A673 (cell line): ENCODE measurements at regions not wholly inside any gene's neighbourhood (a gene's known extent, or its start where the extent isn't known, plus 50 kb on each side); places are given as distances from the start of the nearest gene placed in this dataset.
"Not testable (repeated sequence)": the region's sequence is repeated elsewhere in the genome, so short reads cannot be mapped to it uniquely, and the experiment has no call there.

Experiments
- BruUV-seq: library from RNA; stranded (reverse); fragments of 400-500 nt; replicated peaks from 2 replicates; lab custom pipeline; 2021; lab: Mats Ljungman, UMichigan
- CTCF ChIA-PET: fragments of 300-600 bp; sonication (Branson Sonifier 250); formaldehyde crosslinking; loops from one replicate; lab custom pipeline; 2022; ENCODE audit warnings: antibody characterized with exemption; lab: Charles Lee
- POLR2A ChIA-PET: fragments of 300-600 bp; sonication (Branson Sonifier 250); formaldehyde crosslinking; loops from one replicate; lab custom pipeline; 2022; ENCODE audit warnings: antibody characterized with exemption; ENCODE audit not compliant: low non-redundant PET; lab: Charles Lee
- DNase-seq: peaks from one replicate; pipeline ENCODE4 v3.0.0-alpha.2; 2015; ENCODE audit warnings: low spot score
- H3K27ac ChIP-seq: fragments of 200-600 bp; sonication (generic); 2 replicates; pipeline ENCODE4 v1.5.1; 2016; ENCODE audit warnings: mixed run types, low read depth, mild to moderate bottlenecking, mixed read lengths, antibody characterized with exemption, low read length; ENCODE audit not compliant: poor library complexity, severe bottlenecking
- H3K27me3 ChIP-seq: fragments of 200-600 bp; sonication (generic); replicated peaks from 2 replicates; pipeline ENCODE4 v1.6.1; 2017; ENCODE audit warnings: mixed run types, low read depth, mild to moderate bottlenecking, mixed read lengths, antibody characterized with exemption, low read length; ENCODE audit not compliant: insufficient read depth, poor library complexity
- H3K36me3 ChIP-seq: fragments of 200-600 bp; sonication (generic); 2 replicates; pipeline ENCODE4 v1.6.1; 2016; ENCODE audit warnings: mixed run types, mild to moderate bottlenecking, mixed read lengths, antibody characterized with exemption, low read length; ENCODE audit not compliant: insufficient read depth, poor library complexity, severe bottlenecking
- H3K4me1 ChIP-seq: fragments of 200-600 bp; sonication (generic); 2 replicates; pipeline ENCODE4 v1.6.1; 2017; ENCODE audit warnings: mixed run types, mild to moderate bottlenecking, mixed read lengths, antibody characterized with exemption, low read length; ENCODE audit not compliant: insufficient read depth, poor library complexity, severe bottlenecking
- H3K4me3 ChIP-seq: fragments of 200-600 bp; sonication (generic); 2 replicates; pipeline ENCODE4 v1.5.1; 2016; ENCODE audit warnings: low read depth, mixed run types, mild to moderate bottlenecking, mixed read lengths, low read length; ENCODE audit not compliant: poor library complexity, severe bottlenecking
- H3K9me3 ChIP-seq: fragments of 200-600 bp; sonication (generic); 2 replicates; pipeline ENCODE4 v1.6.1; 2016; ENCODE audit warnings: mixed run types, low read depth, mild to moderate bottlenecking, mixed read lengths, antibody characterized with exemption, low read length; ENCODE audit not compliant: poor library complexity, severe bottlenecking
- CTCF ChIP-seq: fragments of 300-800, 200-600 bp; sonication (generic); conservative IDR thresholded peaks from 2 replicates; pipeline ENCODE4 v1.5.1; 2017; ENCODE audit warnings: low read depth, mild to moderate bottlenecking, antibody characterized with exemption, low read length, moderate library complexity, mixed read lengths
- EZH2 ChIP-seq: fragments of 200-600 bp; sonication (generic); IDR thresholded peaks from 2 replicates; pipeline ENCODE4 v1.6.1; 2017; ENCODE audit warnings: borderline replicate concordance, low read depth, mild to moderate bottlenecking, mixed read lengths, antibody characterized with exemption, low read length; ENCODE audit not compliant: poor library complexity, severe bottlenecking
- intact Hi-C: fragments of 100-400 bp; cut with micrococcal nuclease; formaldehyde crosslinking; loops from one replicate; pipeline ENCODE4 v1.10.0; 2022; ENCODE audit not compliant: unreplicated experiment

DNA sequence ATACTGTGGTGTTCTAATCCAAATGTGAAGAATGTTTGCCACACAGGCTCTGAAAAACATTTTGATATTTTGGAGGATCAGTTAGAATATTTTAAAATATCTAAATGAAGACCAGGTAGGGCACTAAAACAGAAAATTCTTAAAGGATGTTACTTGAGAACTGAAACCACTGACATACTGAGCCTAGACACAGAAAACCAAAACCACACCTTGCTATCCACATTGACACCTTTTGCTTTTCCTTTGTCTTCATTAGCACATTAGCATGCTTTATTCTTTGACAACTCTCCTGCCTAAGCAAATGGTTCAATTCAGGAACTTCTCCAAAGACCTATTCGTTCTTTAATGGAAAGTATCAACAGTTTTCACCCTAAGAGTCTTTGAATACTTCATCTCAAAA, 835.9 kb upstream of the GRM7 start:
- BruUV-seq = no TSS peak
- no peak for DNase-seq
- Histone ChIP-seq H3K27ac (no peak overlapping the region), H3K4me3 (no peak overlapping the region), H3K4me1 (no peaks in the 10 kb centered on the region), H3K27me3 (no peaks in the 10 kb centered on the region), H3K9me3 (peaks cover 11% of the 10 kb centered on the region), H3K36me3 (no peaks in the 10 kb centered on the region)
- POLR2A ChIA-PET = no interaction called here
- CTCF ChIA-PET = no interaction called here
- TF ChIP-seq EZH2 (no peak), CTCF (no peak)
- intact Hi-C loops = no loop called here

- peak; percentile 90 for DNase-seq
- H3K36me3 ChIP-seq, H3K27ac ChIP-seq, POLR2A ChIA-PET, BruUV-seq, H3K27me3 ChIP-seq, H3K4me3 ChIP-seq, intact Hi-C loops, CTCF ChIA-PET, H3K4me1 ChIP-seq: not testable (repeated sequence)
- H3K9me3 ChIP-seq = peaks cover 14% of the 10 kb centered on the region
These were observed 830.3 kb upstream of the GRM7 start for GRCh38 chr3:6030648-6031047.

- intact Hi-C loops = no loop called here
- no TSS peak for BruUV-seq
- H3K36me3 ChIP-seq = no peaks in the 10 kb centered on the region
- no peak overlapping the region for H3K27ac ChIP-seq
- no peak for DNase-seq
- no peak overlapping the region for H3K4me3 ChIP-seq
- H3K27me3 ChIP-seq = no peaks in the 10 kb centered on the region
- peaks cover 4% of the 10 kb centered on the region for H3K4me1 ChIP-seq
- peaks cover 20% of the 10 kb centered on the region for H3K9me3 ChIP-seq
- ChIA-PET POLR2A (no interaction called here), CTCF (no interaction called here)
- TF ChIP-seq CTCF (no peak), EZH2 (no peak)
These were observed 825.3 kb upstream of the GRM7 start for GRCh38 chr3:6035626-6036025.

DNA sequence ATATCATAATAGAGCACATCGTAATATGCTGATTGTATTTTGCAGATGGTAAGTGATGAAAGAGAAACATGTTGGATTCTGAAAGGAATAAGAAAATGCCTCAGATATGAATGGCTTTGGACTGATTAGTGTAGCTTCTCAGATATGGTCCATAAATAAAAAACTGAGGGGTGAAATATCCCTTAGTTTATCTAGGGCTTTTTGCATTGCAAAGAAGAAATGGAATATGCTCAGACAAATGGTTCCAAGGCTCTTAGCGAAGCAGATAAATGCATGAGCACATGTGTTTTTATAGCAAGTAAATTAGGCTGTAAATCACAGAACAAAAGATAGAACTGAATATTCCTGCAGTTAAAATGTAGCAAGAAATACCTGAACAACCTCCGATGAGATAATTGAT, 820.9 kb upstream of the GRM7 start:
- Histone ChIP-seq H3K36me3 (no peaks in the 10 kb centered on the region), H3K27me3 (no peaks in the 10 kb centered on the region), H3K27ac (no peak overlapping the region), H3K9me3 (peaks cover 14% of the 10 kb centered on the region), H3K4me1 (no peaks in the 10 kb centered on the region), H3K4me3 (no peak overlapping the region)
- TF ChIP-seq EZH2 (no peak), CTCF (no peak)
- ChIA-PET POLR2A (no interaction called here), CTCF (no interaction called here)
- no TSS peak for BruUV-seq
- DNase-seq = peak; percentile 27
- intact Hi-C loops = no loop called here
